GM19397 (cell line): ENCODE measurements at regions not wholly inside any gene's neighbourhood (a gene's known extent, or its start where the extent isn't known, plus 50 kb on each side); places are given as distances from the start of the nearest gene placed in this dataset.
"Not testable (repeated sequence)": the region's sequence is repeated elsewhere in the genome, so short reads cannot be mapped to it uniquely, and the experiment has no call there.

Experiments used
- ATAC-seq: cut with Tn5 transposase; IDR thresholded peaks from one replicate; pipeline ENCODE4 v1.9.1; 2021; ENCODE audit warnings: mild to moderate bottlenecking, moderate library complexity; ENCODE audit not compliant: unreplicated experiment

DNA sequence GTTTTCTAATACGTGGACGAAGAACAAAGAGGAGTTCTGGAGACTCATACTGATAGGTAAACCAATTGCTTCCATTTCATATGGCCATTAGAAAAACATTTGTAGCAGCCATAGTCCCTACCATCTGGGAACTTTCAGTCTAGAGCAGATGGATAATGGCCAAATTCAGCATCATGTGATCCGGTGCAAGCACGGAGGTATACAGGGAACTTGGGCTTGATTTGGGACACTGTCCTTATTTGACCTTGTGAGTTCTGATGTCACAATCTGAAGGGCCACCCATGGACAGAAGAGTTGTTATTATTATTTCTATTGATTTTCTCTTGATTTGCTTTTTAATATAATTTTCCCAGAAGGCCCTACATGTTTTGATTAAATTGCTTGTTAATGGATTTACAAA is 154.6 kb upstream of the ZNF267 start:
- no peak for ATAC-seq

DNA sequence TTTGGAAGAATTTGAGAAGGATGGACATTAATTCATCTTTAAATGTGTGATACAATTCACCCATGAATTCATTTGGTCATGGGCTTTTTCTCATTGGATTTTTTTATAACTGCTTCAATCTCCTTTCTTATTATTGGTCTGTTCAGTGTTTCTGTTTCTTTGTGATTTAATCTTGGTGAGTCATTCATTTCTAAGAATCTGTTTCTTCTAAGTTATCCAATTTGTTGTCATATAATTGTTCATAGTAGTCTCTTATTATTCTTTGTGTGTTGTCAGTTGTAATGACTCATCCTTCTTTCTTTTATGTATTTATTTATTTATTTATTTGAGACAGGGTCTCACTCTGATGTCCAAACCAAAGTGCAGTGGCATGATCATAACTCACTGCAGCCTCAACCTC is 146.1 kb upstream of the ZNF267 start:
- ATAC-seq, result no peak

DNA sequence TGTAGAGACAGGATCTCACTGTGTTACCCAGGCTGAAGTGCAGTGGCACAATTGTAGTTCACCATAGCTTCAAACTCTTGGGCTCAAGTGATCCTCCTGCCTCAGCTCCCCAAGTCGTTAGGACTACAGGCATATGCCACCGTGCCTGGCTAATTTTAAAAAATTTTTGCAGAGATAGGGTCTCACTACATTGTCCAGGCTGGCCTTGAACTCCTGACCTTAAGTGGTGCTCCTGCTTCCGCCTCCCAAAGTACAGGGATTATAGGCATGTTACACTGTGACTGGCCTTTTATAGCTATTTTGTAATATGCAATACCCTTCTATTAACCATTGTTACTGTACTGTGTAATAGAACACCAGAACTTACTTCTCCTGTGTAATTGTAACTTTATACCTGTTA is 139.3 kb upstream of the ZNF267 start:
- ATAC-seq, result no peak

DNA sequence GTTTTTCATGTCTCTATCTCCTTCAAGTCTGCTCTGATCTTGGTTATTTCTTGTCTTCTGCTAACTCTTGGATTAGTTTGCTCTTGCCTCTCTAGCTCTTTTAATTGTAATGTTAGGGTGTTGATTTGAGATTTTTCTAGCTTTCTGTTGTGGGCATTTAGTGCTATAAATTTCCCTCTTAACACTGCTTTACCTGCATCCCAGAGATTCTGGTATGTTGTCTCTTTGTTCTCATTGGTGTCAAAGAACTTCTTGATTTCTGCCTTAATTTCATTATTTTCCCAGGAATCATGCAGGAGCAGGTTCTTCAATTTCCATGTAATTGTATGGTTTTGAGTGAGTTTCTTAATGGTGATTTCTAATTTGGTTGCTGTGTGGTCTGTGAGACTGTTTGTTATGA is 128.5 kb upstream of the ZNF267 start:
- ATAC-seq, result not testable (repeated sequence)

DNA sequence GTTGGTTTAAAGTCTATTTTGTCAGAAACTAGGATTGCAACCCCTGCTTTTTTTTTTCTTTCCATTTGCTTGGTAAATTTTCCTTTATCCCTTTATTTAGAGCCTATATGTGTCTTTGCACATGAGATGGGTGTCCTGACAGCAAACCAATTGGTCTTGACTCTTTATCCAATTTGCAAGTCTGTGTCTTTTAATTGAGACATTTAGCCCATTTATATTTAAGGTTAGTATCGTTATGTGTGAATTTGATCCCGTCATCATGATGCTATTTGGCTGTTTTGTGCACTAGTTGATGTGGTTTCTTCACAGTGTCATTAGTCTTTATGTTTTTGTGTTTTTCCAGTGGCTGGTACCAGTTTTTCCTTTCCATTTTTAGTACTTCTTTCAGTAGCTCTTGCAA is 127.7 kb upstream of the ZNF267 start:
- no peak for ATAC-seq

DNA sequence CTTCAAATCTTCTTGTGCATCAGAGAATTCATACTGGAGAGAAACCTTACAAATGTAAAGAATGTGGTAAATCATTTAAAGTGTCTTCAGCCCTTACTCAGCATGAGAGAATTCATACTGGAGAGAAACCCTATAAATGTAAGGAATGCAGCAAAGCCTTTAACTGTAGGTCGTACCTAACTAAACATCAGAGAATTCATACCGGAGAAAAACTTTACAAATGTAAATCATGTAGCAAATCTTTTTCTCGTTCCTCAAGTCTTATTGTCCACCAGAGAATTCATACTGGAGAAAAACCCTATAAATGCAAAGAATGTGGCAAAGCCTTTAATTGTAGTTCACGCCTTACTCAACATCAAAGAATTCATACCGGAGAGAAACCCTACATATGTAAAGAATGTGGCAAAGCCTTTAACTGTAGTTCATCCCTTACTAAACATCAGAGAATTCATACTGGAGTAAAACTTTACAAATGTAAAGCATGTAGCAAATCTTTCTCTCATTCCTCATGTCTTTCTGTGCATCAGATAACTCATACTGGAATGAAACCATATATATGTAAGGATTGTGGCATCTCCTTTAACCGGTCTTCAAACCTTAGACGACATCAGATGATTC is 118.5 kb upstream of the ZNF267 start:
- ATAC-seq, result no peak

DNA sequence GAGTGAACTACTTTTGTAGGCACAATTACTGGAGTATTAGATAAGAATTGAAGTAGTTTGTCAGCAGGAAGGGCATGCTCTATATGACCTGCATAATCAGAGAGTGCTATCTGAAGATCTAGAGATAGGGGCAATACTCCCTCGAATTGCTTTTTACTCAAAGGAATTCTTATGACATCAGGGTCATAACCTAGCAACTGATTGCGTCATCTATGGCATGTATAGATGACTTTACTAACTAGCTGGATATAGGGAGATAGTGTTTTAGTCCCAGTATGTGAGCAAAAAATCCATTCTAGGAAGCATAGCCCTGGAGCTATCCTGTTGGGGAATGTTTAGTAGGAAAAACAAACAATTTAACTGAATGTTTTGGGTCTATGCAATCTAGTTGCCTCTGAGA is 109.5 kb upstream of the ZNF267 start:
- no peak for ATAC-seq

DNA sequence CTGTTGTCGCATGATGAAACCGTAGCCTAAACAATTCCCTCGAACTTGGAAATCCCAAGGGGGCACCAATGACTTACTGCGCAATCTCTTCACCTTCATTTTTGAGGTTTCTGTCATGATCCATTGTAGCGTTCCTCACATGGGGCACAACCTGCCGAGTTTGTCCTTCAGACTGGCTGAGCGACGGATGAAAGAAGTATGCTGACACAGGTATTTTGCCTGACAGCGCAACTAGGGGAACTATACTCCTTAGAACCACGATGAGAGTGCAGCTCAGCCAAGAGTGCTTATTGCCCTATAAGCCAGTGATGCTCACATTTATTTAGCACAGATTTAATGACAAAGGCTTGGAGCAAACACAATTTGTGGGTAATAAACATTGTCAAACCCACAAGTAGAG is 106.3 kb upstream of the ZNF267 start:
- ATAC-seq, result no peak

DNA sequence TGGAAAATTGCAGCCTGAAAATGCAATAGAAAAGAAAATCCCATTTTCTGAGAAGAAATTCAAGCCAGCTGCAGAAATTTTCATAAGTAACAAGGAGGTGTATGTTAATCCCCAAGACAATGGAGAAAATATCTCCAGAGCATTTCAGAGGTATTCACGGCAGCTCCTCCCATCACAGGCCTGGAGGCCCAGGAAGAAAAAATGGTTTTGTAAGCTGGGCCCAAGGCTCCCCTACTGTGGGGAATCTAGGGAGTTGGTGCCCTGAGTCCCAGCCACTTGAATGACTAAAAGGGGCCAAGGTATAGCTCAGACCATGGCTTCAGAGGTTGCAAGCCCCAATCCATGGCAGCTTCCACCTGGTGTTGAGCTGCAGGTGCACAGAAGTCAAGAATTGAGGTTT is 93.3 kb upstream of the ZNF267 start:
- ATAC-seq, result no peak

DNA sequence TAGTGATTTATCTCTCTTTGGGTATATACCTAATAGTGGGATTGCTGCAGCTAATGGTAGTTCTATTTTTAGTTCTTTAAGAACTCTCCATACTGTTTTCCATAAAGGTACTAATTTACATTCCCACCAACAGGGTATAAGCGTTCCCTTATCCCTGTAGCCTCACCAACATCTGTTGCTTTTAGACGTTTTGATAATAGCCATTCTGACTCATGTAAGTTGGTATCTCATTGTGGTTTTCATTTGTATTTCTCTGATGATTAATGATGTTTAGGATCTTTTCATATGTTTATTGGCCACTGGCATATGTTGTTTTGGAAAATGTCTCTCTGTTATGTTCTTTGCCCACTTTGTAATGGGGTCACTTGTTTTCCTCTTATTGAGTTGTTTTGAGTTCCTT is 88.5 kb upstream of the ZNF267 start:
- ATAC-seq, result no peak

DNA sequence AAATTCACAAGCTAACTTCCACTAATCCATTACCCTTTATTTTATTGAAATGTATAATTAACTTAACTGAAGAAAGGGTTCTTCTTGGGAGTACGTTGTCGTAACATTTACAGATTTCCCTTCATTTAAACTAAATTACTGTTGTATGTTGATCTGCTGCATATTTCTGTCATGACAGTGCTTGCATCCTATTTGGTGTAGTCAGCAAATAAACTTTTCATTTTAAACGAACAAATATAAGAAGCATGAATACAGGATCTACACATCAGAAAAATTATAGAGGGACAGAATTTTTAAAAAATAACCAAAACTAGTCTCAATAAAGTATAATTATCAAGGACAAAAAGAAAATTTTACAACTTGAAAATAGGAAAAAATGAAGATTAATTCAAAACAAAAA is 66.5 kb upstream of the ZNF267 start:
- no peak for ATAC-seq

DNA sequence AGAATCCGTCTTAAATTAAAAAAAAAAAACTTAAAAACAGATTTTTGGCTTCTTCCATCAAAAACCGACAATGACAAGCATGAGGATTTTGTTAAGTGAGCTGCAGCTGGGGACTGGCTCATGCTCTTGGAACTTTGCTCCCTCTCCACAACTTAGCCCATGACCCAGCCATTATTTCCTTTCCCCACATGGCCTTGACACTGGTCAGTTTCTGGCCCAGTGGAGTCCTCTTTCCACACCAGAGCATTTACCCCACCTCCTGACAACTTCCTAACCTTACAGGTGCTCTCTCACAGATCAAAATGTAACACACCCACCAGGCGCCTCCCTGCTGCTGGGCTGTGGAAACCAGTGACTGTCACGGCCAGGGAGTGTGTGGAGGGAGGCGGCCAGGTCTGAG is 62.7 kb upstream of the ZNF267 start:
- no peak for ATAC-seq

DNA sequence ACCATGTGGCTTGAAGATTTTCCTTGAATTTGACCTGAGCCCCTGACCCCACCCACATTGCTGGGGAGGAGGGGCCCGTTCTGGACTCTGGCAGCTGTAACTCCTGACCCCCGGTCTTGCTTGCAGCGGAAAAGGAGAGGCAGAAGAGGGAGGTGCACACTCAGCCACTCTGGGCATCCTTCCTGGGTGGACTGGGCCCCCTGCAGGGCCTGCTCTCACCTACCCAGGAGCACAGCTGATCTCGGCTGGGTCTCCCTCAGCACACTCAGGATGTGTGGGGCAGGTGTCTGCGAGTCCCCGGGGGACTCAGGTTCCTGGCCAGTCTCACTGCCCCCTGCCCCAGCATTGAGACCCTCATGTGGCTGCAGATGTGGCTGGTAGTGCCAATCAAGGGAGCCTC is 57.5 kb upstream of the ZNF267 start:
- not testable (repeated sequence) for ATAC-seq

DNA sequence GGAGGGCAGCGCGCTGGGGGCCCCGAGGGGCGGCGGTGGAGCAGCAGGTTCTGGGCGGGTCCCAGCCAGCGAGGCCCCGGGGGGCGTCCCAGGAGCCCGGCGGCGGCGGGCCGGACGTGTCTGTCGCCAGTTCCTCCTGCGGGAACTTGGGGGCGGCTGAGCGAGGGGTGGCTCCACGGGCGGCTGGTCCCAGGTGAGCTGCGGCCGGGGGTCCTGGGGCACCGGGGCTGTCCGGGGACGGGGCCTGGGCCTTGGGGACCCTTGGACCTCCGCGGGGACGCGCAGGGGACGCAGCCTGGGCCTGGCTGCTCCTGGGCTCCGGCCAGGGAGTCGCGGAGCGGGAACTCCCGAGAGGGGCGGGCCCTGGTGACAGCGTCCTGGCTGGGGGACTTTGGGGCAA is 54.2 kb upstream of the ZNF267 start:
- ATAC-seq, result no peak

DNA sequence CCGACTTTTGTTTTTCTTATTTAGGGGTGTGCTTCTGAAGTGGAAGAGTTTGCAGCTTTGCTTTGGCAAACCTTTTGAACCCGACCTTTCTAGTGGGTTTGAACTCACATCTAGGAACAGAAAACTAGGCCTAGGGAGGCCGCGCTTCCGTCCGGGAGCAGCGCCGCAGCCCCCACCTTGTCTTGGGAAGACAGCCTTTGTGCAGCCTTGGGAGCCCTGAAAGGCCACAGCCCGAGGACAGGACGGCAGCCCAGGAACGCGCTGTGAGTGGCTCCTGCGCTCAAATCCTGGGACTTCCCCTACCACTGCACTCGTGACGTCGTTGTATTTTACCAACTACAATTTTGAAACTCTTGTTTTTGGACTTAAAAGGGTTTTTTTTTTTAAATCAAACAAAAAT is 53.7 kb upstream of the ZNF267 start:
- ATAC-seq, result no peak
